Fibroblast of lung (primary cell): ENCODE measurements at regions not wholly inside any gene's neighbourhood (a gene's known extent, or its start where the extent isn't known, plus 50 kb on each side); places are given as distances from the start of the nearest gene placed in this dataset.

Source experiments
- CTCF ChIP-seq, 2 donors: IDR thresholded peaks in 1 of 2; conservative IDR thresholded peaks in 1 of 2; 1 replicate in 1 of 2; 2 replicates in 1 of 2; pipeline ENCODE4 v1.5.1; 2011 to 2012; ENCODE audit warnings: low read length in 2 of 2, control low read depth in 1 of 2, inconsistent platforms in 1 of 2, low read depth in 1 of 2, mild to moderate bottlenecking in 1 of 2
- EZH2 ChIP-seq: IDR thresholded peaks from 2 replicates; pipeline ENCODE4 v1.5.1; 2012; ENCODE audit warnings: low read length, control low read depth, mild to moderate bottlenecking; ENCODE audit errors: missing control alignments

DNA sequence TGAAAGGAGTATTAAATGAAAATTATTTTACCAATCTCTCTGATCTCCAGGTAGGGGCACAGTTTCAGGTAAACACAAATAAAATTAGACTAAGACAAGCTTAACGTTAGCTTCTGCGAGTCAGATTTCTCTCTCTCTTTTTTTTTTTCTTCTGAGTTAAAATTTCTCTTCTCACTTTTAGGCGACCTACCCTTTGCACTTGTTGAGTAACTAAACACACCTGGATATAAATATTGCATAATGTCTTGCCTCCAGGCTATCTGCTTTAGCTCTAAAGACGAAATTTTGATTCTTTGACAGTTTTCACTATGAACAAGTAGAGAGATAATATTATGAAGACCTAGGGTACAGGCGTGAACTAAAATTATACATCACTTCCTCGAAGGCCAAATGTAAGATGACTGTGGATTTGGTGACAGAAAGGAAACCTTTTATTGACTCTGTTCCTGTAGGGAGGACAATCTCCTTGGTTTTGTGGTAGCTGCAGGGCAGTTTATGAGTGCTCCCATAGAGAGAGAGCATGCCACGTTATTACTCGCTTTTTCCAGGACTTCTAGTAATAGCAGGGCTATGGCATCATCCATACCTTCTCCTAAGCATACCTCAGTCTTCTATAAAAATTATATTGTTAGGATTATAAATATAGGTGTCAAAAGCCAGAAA is 303.8 kb upstream of the NEGR1 start:
- TF ChIP-seq CTCF (conservative IDR thresholded peaks at IDR 0.05 in 1 of 2, IDR thresholded peaks at IDR 0.05 in 1 of 2; ENCODE audit: low read depth in 1 of 2, low read length in 2 of 2) (no peak), EZH2 (no peak)
